ENCODE measurements at regions not wholly inside any gene's neighbourhood (a gene's known extent, or its start where the extent isn't known, plus 50 kb on each side); places are given as distances from the start of the nearest gene placed in this dataset.

- no peak for TF ChIP-seq CTCF (IDR thresholded peaks at IDR 0.05 in 4 of 5, conservative IDR thresholded peaks at IDR 0.05 in 1 of 5)
- no peak for TF ChIP-seq POLR2A (IDR thresholded peaks at IDR 0.05)
These were observed 79.8 kb upstream of the RALGPS2 start for GRCh38 chr1:178645157-178645807.

Data from gastrocnemius medialis (tissue), 4 donors.